ENCODE measurements at regions not wholly inside any gene's neighbourhood (a gene's known extent, or its start where the extent isn't known, plus 50 kb on each side); places are given as distances from the start of the nearest gene placed in this dataset.

GRCh38 chr4:101458914-101459313 lies 111.6 kb upstream of the PPP3CA start:
- TF ChIP-seq CTCF (IDR thresholded peaks at IDR 0.05) = no peak
- H3K27ac ChIP-seq = no peak overlapping the region
- H3K9me3 ChIP-seq = no peaks in the 10 kb centered on the region
- H3K27me3 ChIP-seq = no peaks in the 10 kb centered on the region
- H3K9ac ChIP-seq (ENCODE audit: low read depth in 2 of 2, low read length in 2 of 2) = no peak overlapping the region
- DNase-seq = no peak
- no peaks in the 10 kb centered on the region for H3K4me1 ChIP-seq
- H3K4me3 ChIP-seq = no peak overlapping the region
- no peaks in the 10 kb centered on the region for H3K36me3 ChIP-seq
- intact Hi-C loops (cut with DNase I) = no loop called here

GRCh38 chr4:101458473-101458872 lies 111.1 kb upstream of the PPP3CA start:
- intact Hi-C loops (cut with DNase I) = no loop called here
- Histone ChIP-seq H3K27ac (no peak overlapping the region), H3K4me3 (no peak overlapping the region), H3K27me3 (no peaks in the 10 kb centered on the region), H3K36me3 (no peaks in the 10 kb centered on the region), H3K4me1 (no peaks in the 10 kb centered on the region), H3K9ac (ENCODE audit: low read depth in 2 of 2, low read length in 2 of 2) (no peak overlapping the region), H3K9me3 (no peaks in the 10 kb centered on the region)
- TF ChIP-seq CTCF (IDR thresholded peaks at IDR 0.05) = no peak
- no peak for DNase-seq

- no peak for DNase-seq
- Histone ChIP-seq H3K27me3 (no peaks in the 10 kb centered on the region), H3K36me3 (no peaks in the 10 kb centered on the region), H3K27ac (no peak overlapping the region), H3K4me1 (no peaks in the 10 kb centered on the region), H3K9me3 (no peaks in the 10 kb centered on the region), H3K9ac (ENCODE audit: low read depth in 2 of 2, low read length in 2 of 2) (no peak overlapping the region), H3K4me3 (no peak overlapping the region)
- no peak for TF ChIP-seq CTCF (IDR thresholded peaks at IDR 0.05)
- intact Hi-C loops (cut with DNase I) = no loop called here
Observed at GRCh38 chr4:101451086-101451485, 103.8 kb upstream of the PPP3CA start.

- intact Hi-C loops (cut with DNase I) = no loop called here
- H3K36me3 ChIP-seq = no peaks in the 10 kb centered on the region
- no peak overlapping the region for H3K4me3 ChIP-seq
- no peaks in the 10 kb centered on the region for H3K27me3 ChIP-seq
- no peaks in the 10 kb centered on the region for H3K9me3 ChIP-seq
- no peak for DNase-seq
- H3K9ac ChIP-seq (ENCODE audit: low read depth in 2 of 2, low read length in 2 of 2) = no peak overlapping the region
- H3K27ac ChIP-seq = no peak overlapping the region
- H3K4me1 ChIP-seq = no peaks in the 10 kb centered on the region
- TF ChIP-seq CTCF (IDR thresholded peaks at IDR 0.05) = no peak
Observed at GRCh38 chr4:101441446-101441845, 94.1 kb upstream of the PPP3CA start.

GRCh38 chr4:101439926-101440325 lies 92.6 kb upstream of the PPP3CA start:
- intact Hi-C loops (cut with DNase I) = no loop called here
- no peaks in the 10 kb centered on the region for H3K27me3 ChIP-seq
- no peak for DNase-seq
- TF ChIP-seq CTCF (IDR thresholded peaks at IDR 0.05) = no peak
- H3K36me3 ChIP-seq = no peaks in the 10 kb centered on the region
- H3K9ac ChIP-seq (ENCODE audit: low read depth in 2 of 2, low read length in 2 of 2) = no peak overlapping the region
- no peaks in the 10 kb centered on the region for H3K4me1 ChIP-seq
- H3K4me3 ChIP-seq = no peak overlapping the region
- H3K27ac ChIP-seq = no peak overlapping the region
- H3K9me3 ChIP-seq = no peaks in the 10 kb centered on the region

GRCh38 chr4:101421386-101421785 lies 74.1 kb upstream of the PPP3CA start:
- H3K27ac ChIP-seq = no peak overlapping the region
- no peak for TF ChIP-seq CTCF (IDR thresholded peaks at IDR 0.05)
- intact Hi-C loops (cut with DNase I) = no loop called here
- H3K4me3 ChIP-seq = no peak overlapping the region
- no peak overlapping the region for H3K9ac ChIP-seq (ENCODE audit: low read depth in 2 of 2, low read length in 2 of 2)
- no peak for DNase-seq
- no peaks in the 10 kb centered on the region for H3K4me1 ChIP-seq
- no peaks in the 10 kb centered on the region for H3K27me3 ChIP-seq
- no peaks in the 10 kb centered on the region for H3K9me3 ChIP-seq
- no peaks in the 10 kb centered on the region for H3K36me3 ChIP-seq
